ENCODE measurements at regions not wholly inside any gene's neighbourhood (a gene's known extent, or its start where the extent isn't known, plus 50 kb on each side); places are given as distances from the start of the nearest gene placed in this dataset.

- no peak for DNase-seq
Measured at GRCh38 chr1:72365693-72366092, 83.4 kb upstream of the NEGR1 start.

GRCh38 chr1:72362538-72362937, 80.2 kb upstream of the NEGR1 start:
- DNase-seq = no peak

GRCh38 chr1:72357411-72357810, 75.1 kb upstream of the NEGR1 start:
- DNase-seq = no peak

- DNase-seq = no peak
Measured at GRCh38 chr1:72355899-72356298, 73.6 kb upstream of the NEGR1 start.

GRCh38 chr1:72341661-72342060, 59.3 kb upstream of the NEGR1 start:
- DNase-seq = no peak

- DNase-seq = no peak
Measured at GRCh38 chr1:72336776-72337175, 54.4 kb upstream of the NEGR1 start.
